ENCODE measurements at regions not wholly inside any gene's neighbourhood (a gene's known extent, or its start where the extent isn't known, plus 50 kb on each side); places are given as distances from the start of the nearest gene placed in this dataset.

DNA sequence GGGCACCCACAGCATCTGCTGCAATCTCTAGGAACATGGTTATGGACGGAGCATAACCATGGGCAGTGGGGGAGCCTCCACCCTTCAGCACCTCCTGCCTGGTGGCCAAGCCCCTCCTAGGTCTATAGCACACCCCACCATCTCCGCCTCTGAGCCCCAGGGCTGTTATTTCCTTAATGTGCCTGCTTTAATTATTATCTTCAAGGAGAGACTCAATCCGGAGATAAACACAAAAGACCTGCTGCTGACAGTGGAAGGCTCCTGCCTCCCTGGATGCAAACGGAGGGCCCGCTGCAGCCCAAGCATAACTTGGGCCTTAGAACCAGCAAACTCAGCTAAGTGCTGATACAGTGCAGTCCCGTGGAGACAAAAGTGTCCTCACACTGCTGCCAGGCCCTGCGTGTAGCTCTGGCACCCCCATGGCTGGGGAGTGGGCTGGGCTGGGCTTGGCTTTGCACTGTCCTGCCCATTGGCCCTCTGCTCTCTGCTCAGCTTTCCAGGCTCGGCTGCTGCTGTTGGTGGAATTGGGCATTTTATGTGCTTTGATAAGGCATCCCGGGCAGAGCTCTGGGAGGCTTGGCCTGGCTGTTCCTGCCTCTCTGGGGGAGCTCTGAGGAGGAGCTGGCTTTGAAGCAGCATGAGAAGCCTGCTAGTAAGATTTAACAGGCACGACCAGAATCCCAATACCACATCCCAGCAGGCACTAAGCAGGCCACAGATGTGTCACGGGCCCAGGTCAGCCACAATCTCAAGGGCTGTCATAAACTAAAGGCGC is 620.2 kb downstream of the PTPRU start (continued):
- TF ChIP-seq, protein P1, sequence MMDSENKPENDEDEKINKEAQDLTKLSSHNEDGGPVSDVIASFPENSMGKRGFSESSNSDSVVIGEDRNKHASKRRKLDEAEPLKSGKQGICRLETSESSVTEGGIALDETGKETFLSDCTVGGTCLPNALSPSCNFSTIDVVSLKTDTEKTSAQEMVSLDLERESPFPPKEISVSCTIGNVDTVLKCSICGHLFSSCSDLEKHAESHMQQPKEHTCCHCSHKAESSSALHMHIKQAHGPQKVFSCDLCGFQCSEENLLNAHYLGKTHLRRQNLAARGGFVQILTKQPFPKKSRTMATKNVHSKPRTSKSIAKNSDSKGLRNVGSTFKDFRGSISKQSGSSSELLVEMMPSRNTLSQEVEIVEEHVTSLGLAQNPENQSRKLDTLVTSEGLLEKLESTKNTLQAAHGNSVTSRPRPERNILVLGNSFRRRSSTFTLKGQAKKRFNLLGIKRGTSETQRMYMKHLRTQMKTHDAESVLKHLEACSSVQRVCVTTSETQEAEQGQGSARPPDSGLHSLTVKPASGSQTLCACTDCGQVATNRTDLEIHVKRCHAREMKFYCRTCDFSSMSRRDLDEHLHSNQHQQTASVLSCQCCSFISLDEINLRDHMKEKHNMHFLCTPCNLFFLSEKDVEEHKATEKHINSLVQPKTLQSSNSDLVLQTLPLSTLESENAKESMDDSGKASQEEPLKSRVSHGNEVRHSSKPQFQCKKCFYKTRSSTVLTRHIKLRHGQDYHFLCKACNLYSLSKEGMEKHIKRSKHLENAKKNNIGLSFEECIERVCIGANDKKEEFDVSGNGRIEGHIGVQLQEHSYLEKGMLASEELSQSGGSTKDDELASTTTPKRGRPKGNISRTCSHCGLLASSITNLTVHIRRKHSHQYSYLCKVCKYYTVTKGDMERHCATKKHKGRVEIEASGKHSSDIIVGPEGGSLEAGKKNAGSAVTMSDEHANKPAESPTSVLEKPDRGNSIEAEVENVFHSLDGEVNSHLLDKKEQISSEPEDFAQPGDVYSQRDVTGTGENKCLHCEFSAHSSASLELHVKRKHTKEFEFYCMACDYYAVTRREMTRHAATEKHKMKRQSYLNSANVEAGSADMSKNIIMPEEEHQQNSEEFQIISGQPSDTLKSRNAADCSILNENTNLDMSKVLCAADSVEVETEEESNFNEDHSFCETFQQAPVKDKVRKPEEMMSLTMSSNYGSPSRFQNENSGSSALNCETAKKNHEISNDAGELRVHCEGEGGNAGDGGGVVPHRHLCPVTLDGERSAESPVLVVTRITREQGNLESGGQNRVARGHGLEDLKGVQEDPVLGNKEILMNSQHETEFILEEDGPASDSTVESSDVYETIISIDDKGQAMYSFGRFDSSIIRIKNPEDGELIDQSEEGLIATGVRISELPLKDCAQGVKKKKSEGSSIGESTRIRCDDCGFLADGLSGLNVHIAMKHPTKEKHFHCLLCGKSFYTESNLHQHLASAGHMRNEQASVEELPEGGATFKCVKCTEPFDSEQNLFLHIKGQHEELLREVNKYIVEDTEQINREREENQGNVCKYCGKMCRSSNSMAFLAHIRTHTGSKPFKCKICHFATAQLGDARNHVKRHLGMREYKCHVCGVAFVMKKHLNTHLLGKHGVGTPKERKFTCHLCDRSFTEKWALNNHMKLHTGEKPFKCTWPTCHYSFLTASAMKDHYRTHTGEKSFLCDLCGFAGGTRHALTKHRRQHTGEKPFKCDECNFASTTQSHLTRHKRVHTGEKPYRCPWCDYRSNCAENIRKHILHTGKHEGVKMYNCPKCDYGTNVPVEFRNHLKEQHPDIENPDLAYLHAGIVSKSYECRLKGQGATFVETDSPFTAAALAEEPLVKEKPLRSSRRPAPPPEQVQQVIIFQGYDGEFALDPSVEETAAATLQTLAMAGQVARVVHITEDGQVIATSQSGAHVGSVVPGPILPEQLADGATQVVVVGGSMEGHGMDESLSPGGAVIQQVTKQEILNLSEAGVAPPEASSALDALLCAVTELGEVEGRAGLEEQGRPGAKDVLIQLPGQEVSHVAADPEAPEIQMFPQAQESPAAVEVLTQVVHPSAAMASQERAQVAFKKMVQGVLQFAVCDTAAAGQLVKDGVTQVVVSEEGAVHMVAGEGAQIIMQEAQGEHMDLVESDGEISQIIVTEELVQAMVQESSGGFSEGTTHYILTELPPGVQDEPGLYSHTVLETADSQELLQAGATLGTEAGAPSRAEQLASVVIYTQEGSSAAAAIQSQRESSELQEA (CRISPR knock-in tag; IDR thresholded peaks at IDR 0.05; ENCODE audit: not compliant biosample characterization), result no peak
- TF ChIP-seq, protein P2, sequence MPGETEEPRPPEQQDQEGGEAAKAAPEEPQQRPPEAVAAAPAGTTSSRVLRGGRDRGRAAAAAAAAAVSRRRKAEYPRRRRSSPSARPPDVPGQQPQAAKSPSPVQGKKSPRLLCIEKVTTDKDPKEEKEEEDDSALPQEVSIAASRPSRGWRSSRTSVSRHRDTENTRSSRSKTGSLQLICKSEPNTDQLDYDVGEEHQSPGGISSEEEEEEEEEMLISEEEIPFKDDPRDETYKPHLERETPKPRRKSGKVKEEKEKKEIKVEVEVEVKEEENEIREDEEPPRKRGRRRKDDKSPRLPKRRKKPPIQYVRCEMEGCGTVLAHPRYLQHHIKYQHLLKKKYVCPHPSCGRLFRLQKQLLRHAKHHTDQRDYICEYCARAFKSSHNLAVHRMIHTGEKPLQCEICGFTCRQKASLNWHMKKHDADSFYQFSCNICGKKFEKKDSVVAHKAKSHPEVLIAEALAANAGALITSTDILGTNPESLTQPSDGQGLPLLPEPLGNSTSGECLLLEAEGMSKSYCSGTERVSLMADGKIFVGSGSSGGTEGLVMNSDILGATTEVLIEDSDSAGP (CRISPR knock-in tag; IDR thresholded peaks at IDR 0.05; ENCODE audit: borderline replicate concordance), result no peak
- TF ChIP-seq TSC22D2 (CRISPR knock-in tag; IDR thresholded peaks at IDR 0.05; ENCODE audit: borderline replicate concordance), result no peak
- no peak for TF ChIP-seq TCF7L2 (IDR thresholded peaks at IDR 0.05; ENCODE audit: low read depth, low read length)
- TF ChIP-seq, protein P3, sequence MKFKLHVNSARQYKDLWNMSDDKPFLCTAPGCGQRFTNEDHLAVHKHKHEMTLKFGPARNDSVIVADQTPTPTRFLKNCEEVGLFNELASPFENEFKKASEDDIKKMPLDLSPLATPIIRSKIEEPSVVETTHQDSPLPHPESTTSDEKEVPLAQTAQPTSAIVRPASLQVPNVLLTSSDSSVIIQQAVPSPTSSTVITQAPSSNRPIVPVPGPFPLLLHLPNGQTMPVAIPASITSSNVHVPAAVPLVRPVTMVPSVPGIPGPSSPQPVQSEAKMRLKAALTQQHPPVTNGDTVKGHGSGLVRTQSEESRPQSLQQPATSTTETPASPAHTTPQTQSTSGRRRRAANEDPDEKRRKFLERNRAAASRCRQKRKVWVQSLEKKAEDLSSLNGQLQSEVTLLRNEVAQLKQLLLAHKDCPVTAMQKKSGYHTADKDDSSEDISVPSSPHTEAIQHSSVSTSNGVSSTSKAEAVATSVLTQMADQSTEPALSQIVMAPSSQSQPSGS (CRISPR knock-in tag; IDR thresholded peaks at IDR 0.05), result no peak
- no peak for TF ChIP-seq NCOA1 (CRISPR knock-in tag; IDR thresholded peaks at IDR 0.05)
- no peak for TF ChIP-seq ZNF629 (CRISPR knock-in tag; conservative IDR thresholded peaks at IDR 0.05)
- TF ChIP-seq DNMT3B (CRISPR knock-in tag; conservative IDR thresholded peaks at IDR 0.05), result no peak
- TF ChIP-seq ZNF510 (CRISPR knock-in tag; IDR thresholded peaks at IDR 0.05; ENCODE audit: low read depth), result no peak
